ENCODE measurements at regions not wholly inside any gene's neighbourhood (a gene's known extent, or its start where the extent isn't known, plus 50 kb on each side); places are given as distances from the start of the nearest gene placed in this dataset.
A peak's percentile ranks its signal among the peaks of the same experiment; 100 is the strongest.

DNA sequence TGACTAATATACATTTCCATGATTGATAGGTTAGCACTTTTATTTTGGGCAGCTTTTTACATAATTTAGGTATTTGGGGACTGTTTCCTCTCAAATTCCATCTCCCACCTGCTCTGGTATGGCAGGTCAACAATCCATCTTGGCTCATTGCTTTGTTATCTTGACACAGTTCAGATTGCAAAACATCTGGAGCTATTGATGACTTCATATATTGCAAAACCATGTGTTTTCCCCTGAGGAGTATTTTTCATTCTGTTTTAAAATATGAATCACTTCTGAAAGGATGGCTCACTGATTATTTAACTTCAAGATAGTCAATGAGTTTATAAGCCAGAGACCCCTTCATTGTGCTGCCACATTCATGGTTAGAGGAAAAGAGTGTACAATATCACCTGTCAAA is 1206.0 kb upstream of the C9orf72 start:
- DNase-seq: no peak

DNA sequence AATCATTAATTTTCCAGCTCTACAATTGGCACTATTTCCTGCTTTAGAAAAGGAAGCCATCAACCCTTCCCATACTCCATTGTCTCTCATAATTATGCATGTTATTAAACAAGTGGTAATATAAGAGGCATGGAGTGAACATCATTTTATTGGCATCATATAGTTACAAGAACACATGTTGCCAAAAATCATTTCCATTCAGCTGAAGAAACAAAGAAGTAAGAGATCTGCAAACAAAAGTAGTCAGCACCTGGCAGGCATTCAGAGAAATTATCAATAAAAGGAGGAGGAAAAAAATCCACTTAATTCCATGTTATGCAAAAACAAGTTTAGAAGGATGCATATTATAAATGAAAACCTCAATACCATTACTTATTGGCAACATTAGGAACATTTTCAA is 1208.2 kb upstream of the C9orf72 start:
- DNase-seq: peak; percentile 91

DNA sequence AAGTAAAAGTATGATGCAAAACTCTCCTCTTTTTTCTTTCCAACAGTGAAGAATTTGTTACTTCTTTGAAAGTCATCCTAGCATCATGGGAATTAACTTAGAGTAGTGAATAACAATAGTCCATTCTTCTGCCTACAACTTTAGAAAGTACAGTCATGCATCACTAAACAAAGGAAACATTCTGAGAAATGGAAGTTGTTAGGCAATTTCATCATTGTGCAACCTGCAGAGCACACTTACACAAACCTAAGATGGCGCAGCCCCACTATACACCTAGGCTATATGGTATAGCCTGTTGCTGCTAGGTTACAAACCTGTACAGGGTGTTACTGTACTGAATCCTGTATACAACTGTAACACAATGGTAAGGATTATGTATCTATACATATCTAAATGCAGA is 1209.3 kb upstream of the C9orf72 start:
- no peak for DNase-seq

DNA sequence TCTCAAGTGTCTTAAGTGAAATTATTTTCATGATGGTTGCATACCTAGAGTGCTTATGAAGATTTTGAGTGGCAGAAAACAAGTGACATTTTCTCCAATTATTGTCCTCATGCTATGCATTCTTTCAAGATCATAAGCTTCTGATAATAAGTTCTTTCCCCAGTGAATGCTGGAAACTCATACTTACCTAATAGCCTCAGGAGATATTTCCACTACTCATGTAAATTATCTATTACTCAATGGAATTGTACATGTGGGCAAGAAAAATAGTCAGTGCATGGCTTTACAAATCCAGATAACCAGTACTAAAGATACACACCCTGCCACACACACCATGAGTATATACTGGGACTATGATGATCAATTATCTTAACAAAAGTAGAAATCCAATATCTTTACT is 1219.4 kb upstream of the C9orf72 start:
- DNase-seq: no peak

DNA sequence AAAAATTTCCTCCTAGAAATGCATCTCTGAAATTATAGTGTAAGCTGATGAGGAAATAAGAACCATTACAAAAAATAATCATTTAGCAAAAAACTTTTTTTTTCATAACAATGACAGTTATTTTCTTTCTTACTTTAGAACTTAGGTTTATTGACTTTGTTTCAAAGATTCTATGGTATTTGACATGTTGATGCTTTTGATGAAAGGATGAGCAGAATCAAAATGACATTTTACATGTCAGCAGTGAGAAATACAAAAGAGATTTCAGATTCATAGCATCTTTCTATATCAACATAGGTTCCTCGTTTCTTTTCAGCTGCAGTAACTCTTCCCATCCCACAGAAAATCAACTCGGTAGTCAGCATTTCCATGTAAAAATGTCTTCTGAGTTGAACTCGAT is 1226.6 kb upstream of the C9orf72 start:
- DNase-seq: no peak

DNA sequence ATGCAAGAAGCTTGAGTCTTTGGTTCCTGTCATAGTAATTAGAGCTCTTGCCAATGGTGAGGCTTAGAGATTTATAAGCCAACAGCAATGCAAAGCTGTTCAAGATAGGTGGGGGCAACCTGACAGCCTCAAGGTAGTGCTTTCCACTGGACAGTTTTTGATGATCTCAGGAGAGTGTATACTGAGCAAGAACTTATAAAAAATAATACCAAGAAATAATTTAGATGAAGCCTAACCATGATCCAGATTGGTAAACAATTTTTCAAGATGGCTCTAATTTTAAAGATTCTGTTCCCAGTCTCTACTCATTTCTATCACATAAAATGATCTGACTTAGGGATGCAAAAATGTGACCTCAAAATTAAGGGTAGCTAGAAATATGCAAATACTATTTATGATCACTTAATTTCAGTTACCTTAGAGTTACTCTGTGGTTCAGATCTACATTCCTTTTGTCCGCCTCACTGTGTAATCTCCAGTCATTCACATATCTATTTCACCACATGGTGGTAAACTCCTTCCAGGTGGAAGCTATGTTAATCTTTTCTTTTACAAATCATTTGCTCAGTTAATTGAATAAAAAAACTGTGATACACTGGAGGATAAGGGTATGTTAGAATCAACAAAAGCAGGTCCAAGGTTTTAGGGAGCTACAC is 1228.0 kb upstream of the C9orf72 start:
- peak; percentile 32 for DNase-seq

DNA sequence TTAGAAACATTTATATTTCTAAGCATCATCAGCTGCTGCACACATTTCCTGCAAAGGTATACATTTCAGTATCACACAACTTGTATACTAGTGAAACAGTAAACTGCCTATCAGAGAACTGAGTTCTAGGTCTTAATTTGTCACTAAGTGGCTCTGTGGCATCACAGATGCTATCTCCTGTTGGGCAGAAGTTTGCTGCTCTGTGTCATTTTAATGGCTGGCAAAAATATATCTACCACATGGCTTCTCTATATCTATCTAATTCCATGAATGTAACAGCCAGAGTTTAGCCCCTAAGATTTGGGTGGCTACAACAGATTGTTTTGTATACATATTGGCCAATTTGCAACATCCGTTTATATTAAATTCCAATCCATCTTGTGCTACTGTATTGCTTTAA is 1231.9 kb upstream of the C9orf72 start:
- DNase-seq: peak; percentile 27

DNA sequence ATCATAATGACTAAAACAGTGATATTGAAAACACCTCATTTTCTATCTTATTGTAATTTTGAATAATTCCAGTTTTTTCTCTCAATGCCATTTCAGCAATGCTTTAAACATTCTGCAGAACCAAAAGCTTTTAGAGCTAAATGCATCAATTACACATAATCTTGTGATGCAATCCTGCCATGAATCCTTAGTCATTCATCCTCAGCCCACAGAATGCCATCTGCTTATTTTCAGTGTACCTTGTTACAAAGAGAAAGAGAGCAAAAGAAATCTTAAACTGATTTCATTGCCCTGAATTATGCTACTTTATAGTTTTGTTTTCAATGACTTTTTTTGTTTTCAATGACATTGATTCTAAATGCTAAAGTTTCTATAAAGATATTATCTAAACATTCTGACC is 1234.8 kb upstream of the C9orf72 start:
- DNase-seq: peak; percentile 82

DNA sequence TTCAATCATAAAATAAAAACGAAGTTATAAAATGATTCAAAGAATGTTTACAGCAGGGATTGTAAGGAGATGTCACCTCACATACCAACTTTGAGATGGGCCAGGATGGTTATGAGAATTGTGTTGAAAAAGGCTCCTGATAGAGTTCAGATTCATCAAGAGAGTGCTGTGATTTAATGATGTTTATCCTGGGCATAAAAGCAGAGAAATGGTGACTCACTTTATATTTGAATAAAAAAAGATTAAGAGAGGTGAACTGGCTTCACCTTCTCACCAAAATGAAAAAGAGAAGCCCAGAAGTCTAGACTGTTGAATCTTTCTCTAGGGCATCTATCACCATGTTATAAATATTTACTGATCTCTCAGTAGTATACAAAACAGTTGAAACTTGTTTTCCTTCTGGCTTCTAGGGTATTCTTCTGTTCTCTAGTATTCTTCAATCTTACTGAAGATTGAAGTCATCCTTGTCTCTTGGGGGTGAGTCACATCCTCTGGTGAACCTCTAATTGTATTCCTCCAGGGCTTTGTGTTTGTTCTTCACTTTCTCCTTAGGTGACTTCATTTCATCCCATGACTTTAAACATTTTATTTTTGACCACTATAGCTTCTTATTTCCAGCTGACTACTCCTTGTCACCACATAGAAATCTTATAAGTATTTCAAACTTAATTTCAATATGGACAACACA is 1237.3 kb upstream of the C9orf72 start:
- no peak for DNase-seq

DNA sequence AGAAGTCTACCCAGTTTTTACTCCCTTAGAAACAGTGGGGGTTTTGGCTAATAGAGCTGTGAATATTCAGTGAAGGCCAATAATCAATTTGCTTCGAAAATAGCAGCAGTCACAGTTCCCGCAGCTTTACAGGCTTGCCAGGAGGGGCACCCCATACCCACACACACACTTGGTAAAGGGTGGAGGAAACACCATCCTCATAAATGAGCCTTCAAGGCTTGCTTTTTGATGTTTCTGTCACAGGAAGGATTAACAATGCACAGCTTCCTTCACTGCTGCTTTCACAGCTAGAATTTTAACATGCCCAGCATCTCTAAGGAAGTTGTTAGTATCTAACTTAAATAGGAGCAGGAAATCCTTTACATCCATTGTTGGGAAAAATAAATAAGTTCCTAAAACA is 1247.5 kb upstream of the C9orf72 start:
- no peak for DNase-seq

DNA sequence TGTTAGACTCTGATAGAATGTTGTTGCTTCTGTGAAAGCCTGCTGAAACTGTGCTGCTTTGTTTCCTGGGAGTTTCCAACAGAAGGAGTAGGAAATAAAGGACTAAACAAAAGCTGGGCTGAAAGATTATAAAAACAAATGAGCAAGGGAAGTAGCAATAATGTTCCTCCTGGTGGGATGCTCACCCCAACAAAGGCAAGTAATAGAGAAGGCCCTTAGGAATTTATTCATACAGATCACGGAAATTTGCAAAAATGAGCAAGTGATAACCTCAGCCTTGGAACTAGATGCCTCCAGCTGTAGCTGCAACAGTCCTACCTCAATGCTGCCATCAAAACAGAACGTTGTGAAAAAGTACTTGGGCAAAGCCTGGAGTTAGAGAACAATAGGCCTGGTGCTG is 1248.0 kb upstream of the C9orf72 start:
- DNase-seq: no peak

DNA sequence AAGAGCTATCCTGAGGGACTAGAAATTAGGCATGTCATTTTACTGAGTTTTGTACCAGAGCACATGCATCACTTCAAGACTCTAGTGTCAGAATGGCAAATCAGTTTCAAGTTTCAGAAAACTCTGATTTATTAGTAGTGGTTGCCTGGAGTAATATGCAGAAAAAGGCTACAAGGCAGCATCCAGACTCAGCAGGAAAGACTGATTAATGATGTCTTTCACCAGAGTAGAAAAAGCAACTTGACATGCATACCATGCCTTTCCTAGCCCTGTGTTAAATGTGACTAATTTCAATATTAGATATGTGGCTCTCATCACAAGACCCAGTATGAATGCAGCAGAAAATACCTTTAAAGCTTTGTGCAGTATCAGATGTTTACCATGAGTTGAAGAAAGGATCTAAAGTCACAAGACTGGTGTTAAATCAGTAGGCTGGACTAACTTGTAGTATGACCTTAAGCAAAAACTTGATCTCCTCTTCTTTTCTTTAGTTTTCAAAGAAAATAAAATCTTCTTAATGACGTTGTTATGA is 1251.2 kb upstream of the C9orf72 start:
- DNase-seq: no peak

DNA sequence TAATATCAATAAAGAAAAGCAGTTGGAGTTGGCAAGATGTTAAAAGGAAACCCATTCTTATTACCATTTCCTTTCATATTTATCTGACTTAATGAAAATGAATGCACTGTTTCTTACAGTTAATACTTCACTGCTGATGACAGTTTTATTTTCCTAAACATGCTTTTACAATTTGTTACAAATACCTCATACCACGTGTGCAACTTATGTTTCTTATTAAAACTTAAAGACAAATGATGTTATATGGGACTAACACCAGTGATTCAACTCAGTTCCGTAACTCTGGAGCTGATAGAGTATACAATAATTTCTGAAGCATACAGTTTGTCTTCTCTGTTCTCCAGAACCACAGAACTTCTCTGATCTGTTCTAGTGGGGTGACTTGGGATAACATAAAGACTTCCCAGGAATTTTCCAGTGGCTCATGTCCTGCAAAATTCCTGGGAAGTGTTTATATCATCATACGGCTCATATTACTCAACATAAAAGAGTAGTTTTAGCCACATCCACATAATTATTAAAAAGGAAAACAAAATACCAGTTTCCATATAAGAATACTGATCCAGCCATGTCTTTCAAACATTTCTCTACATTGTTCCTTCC is 1259.0 kb upstream of the C9orf72 start:
- no peak for DNase-seq

DNA sequence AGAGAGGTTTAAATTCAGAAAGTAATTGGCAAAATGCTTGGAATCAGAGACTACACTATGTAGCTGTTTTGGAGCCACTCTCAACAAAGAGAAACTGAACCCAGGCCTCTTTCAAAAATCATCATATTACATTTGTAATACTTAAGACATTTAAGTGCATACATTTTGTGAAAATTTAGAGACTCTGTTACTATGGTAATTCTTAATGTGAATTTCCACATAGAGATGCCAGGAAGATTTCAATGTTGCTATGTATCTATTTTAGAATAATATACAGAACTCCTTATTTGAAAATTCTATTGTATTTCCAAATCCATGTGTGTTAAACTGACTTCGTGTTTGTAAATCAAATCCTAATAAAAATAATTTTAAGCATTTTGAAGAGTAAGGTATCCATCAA is 1260.9 kb upstream of the C9orf72 start:
- DNase-seq: no peak

DNA sequence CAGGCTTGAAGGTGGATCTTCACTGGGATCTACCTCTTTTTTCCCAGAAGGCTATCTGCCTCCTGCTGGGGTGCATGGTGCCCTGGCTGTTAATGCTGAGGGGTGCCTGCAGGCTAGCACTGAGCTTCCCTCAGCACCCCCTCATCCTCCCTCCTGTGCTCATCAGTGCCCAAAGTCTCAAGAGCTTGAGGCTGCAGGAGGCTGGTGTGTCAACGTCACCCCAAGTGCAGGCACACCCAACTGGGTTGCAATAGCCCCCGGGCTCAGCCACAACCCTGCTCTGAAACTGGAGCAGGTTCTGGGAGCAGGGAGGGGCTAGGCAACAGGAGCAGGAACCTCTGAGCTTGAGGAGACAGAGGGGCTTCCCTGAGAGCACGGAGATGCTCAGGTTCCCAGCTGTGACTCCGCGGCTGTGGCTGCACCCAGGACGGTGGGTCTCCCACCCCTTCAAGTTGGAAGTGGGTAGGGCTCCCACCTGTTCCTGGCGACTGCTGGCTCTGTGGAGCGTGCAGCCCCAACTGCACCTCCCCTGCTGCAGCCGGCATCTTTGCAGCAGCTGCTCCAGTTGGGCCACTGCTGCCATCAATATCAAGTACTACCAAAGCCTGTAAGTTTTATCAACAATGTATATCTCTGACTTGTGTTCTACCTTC is 1266.6 kb upstream of the C9orf72 start:
- DNase-seq: no peak

DNA sequence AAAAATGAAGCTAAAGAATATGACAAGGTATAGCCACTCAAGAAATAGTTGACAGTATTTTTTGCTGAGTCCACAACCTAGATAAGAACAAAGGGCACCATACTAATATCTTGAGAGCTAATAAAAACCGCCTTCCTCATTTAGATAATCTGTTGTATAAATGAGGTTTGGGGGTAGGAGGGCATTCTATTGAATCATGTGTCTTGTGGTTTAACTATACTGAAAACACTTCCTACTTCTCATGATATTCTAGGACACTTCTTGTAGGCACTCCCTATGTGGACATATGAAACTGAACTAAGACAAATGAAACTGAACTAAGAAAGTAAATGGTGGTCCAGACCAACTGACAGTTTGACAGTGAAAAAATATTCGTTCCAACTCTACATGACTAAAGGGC is 1268.5 kb upstream of the C9orf72 start:
- DNase-seq: no peak

DNA sequence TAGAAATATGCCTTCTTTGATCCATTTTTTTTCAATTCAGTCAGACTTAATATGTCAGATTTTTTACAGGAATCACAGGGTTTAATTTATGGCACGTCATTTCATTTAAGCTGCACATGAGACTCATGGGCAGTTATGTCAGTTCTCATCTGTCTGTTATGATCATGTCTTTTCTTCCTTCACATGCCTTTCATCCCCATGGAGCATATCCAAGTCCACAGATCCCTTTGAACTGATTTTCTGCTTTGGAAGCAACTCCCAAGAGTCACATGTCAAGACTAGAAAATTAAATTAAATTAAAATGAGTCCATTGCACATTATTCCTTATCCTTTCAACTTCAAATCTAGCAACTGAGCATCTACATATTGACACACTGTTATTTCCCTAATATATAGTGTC is 1274.0 kb upstream of the C9orf72 start:
- DNase-seq: peak; percentile 39

DNA sequence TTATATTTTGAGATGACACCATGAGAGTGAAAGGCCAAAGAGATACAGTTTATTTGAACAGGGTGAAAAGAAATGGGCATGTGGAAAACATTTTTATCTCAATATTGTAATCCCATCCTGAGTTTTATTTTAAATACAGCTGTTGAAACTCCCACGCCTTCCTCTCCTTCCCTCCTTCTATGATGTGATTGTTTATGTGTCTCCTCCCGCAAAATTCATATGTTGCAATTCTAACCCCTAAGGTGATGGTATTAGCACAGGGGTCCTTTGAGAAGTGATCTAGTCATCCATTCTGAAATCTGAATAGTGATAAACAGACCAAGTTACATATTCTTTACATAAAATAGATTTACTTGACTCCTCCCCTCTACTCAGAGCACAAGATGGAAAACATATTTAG is 1275.4 kb upstream of the C9orf72 start:
- no peak for DNase-seq

DNA sequence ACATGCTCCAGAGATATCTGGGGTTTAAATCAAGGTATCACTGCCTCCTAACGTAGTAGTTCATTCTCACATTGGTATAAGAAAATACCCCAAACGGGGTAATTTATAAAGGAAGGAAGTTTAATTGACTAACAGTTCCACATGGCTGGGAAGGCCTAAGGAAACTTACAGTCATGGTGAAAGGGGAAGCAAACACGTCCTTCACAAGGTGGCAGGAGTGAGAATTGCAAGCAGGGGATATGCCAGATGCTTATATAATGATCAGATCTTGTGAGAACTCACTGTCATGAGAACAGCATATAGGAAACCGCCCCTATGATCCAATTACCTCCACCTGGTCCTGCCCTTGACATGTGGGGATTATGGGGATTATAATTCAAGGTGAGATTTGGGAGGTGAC is 1280.2 kb upstream of the C9orf72 start:
- no peak for DNase-seq

DNA sequence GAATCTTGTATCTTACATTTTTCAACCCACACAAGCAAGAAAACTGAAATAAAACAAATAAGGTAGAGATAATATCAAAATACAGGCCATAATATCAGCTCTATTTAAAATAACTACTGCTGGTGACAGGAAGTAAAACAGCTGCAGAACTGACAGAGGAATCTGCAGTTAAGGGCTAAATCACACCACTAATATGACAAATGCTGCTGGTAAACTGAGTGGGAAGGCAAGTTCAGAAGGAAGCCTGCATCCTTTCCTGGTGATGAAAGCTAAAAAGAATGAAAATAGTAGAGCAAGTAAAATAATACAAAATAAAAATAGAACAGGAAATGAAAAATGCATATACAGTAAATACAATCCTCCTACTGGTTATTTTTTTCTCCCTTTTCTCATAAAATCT is 1293.7 kb upstream of the C9orf72 start:
- no peak for DNase-seq

DNA sequence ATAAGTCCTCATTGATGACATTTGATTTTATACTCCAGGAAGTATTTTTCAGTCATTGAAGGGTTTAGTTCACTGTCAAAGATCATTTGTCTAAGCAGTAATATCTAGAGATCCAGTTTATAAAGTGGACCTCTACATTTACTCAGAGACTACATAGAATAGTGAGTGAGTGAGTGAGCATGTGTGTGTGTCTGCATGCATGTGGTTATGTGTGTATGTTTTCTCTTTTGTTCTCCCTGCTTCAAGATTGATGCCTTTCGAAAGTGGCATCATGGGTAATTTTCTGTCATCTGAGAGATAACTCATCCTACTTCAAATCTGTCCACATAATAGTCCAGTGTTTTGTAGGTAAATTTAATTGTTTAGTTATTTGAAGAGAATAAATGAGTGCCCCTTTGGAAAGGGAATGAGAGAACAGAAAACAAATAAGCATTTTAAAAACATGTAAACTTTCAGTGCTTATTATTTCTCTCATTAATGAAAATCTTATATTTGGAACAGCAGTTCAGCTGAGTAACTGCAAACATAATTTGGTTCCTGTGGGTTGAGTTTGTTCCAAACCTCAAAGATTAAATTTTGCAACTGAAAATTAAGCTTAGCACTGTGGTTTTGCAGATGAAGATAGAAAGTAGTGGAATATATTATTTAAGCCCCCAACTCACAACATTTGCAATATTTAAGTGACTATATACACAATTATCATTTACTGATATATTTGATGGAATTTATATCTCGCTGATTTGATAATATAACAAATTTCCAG is 1295.1 kb upstream of the C9orf72 start:
- DNase-seq: no peak

DNA sequence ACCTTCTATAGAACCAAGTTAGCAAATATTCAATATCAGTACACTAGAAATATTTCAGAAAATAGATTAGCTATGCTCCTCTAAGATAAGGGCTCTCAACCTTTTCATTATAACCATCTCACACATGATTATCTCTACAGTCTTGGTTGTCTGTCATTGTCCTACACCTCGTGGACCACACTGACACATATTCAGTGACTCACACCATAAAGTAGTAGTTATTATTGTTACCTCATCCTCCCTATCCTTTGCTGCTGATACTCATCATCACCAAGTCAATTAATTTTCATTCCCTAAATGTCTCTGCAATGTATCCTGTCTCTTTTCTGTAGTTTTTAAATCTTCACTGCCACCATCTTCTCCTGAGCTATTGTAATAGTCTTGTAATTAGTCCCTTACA is 1309.2 kb upstream of the C9orf72 start:
- DNase-seq: no peak

DNA sequence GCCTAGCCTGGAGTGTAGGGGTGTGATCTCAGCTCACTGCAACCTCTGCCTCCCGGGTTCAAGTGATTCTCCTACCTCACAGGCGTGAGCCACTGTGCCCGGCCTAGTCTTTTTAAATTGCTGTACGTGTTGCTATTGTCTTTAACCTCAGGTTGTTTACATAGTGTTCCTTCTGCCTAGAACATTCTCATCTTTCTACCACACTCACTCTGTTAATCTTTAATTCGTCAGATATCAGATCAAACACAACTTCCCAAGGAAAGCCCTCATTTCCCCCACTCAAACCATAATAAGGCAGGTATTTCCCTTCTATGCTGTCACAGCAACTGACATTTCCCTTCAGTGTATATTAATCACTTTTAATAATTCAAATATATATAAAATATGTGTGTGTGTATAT is 1310.0 kb upstream of the C9orf72 start:
- DNase-seq: no peak

Data from NCI-H446 treated with DMSO at 0.1 percent for 48 hours (cell line).